ENCODE measurements at regions not wholly inside any gene's neighbourhood (a gene's known extent, or its start where the extent isn't known, plus 50 kb on each side); places are given as distances from the start of the nearest gene placed in this dataset.

- TF ChIP-seq CTCF (IDR thresholded peaks at IDR 0.05) (peak; percentile 21), ZFX (IDR thresholded peaks at IDR 0.05; ENCODE audit: borderline replicate concordance) (no peak)
Observed at GRCh38 chr18:65227970-65228369, 522.8 kb upstream of the CDH7 start.

All from 22Rv1 (cell line).